GM12878 (cell line): ENCODE measurements at regions not wholly inside any gene's neighbourhood (a gene's known extent, or its start where the extent isn't known, plus 50 kb on each side); places are given as distances from the start of the nearest gene placed in this dataset.

Experiments
- ATAC-seq: fragments of 200-7000 bp; cut with Tn5 transposase; 3 replicates; pipeline ENCODE4 v1.9.1; 2020; ENCODE audit warnings: mild to moderate bottlenecking, moderate library complexity
- BruUV-seq: library from RNA; stranded (reverse); fragments of 400-500 nt; replicated peaks from 2 replicates; lab custom pipeline; 2021; lab: Mats Ljungman, UMichigan
- CTCF ChIA-PET: fragments of 300-600 bp; sonication (Branson Sonifier 250); formaldehyde crosslinking; extraction: SDS; loops from one replicate; lab custom pipeline; 2021; ENCODE audit warnings: inconsistent platforms; lab: Yijun Ruan, JAX
- POLR2A ChIA-PET: fragments of 350-600 bp; formaldehyde crosslinking; extraction: SDS; loops from one replicate; lab custom pipeline; 2021; ENCODE audit warnings: inconsistent platforms; lab: Charles Lee
- RAD21 ChIA-PET: fragments of 300-600 bp; sonication (Branson Sonifier 250); formaldehyde crosslinking; loops from one replicate; lab custom pipeline; 2023; ENCODE audit warnings: antibody characterized with exemption; ENCODE audit not compliant: unreplicated experiment; lab: Charles Lee
- SMC1A ChIA-PET: fragments of 300-600 bp; sonication (Branson Sonifier 250); formaldehyde crosslinking; loops from one replicate; lab custom pipeline; 2023; ENCODE audit not compliant: unreplicated experiment, uncharacterized antibody; lab: Charles Lee
- DNase-seq: peaks from one replicate; pipeline ENCODE4 v3.0.0-alpha.2; 2011; ENCODE audit warnings: low read depth, low spot score
- FAIRE-seq: peaks from 3 replicates; lab custom pipeline; 2011; peaks lifted over from hg19 to GRCh38; lab: Jason Lieb, UNC
- H2AFZ ChIP-seq: 2 replicates; pipeline ENCODE4 v1.6.0; 2011; ENCODE audit warnings: low read depth, low read length, control low read depth; ENCODE audit not compliant: control insufficient read depth
- H3K27ac ChIP-seq: 2 replicates; pipeline ENCODE4 v1.5.1; 2011; ENCODE audit warnings: control low read depth; ENCODE audit not compliant: control insufficient read depth, insufficient read depth
- H3K27me3 ChIP-seq, 2 experiments: replicated peaks in 1 of 2; 2 replicates each; pipeline versions ENCODE4 v1.6.0 to v1.6.1; 2011; ENCODE audit warnings: low read length in 1 of 2; ENCODE audit not compliant: control insufficient read depth in 2 of 2, insufficient read depth in 2 of 2
- H3K36me3 ChIP-seq, 2 experiments: 2 replicates each; pipeline ENCODE4 v1.5.1; 2011; ENCODE audit warnings: low read length in 1 of 2; ENCODE audit not compliant: control insufficient read depth in 2 of 2, insufficient read depth in 2 of 2
- H3K4me1 ChIP-seq: 2 replicates; pipeline ENCODE4 v1.6.1; 2011; ENCODE audit warnings: mild to moderate bottlenecking, low read length, moderate library complexity, mixed read lengths; ENCODE audit not compliant: control insufficient read depth, insufficient read depth
- H3K4me2 ChIP-seq: 2 replicates; pipeline ENCODE4 v1.6.0; 2011; ENCODE audit warnings: control low read depth; ENCODE audit not compliant: control insufficient read depth, insufficient read depth
- H3K4me3 ChIP-seq: fragments of 200-600 bp; sonication (generic); 2 replicates; pipeline ENCODE4 v1.5.1; 2016
- H3K79me2 ChIP-seq: 2 replicates; pipeline ENCODE4 v1.6.0; 2011; ENCODE audit warnings: low read length; ENCODE audit not compliant: control insufficient read depth, insufficient read depth
- H3K9ac ChIP-seq: 2 replicates; pipeline ENCODE4 v1.8.0; 2011; ENCODE audit warnings: low read length, control low read depth, mixed read lengths; ENCODE audit not compliant: control insufficient read depth, insufficient read depth
- H3K9me3 ChIP-seq: replicated peaks from 3 replicates; pipeline ENCODE4 v1.5.1; 2011; ENCODE audit warnings: mild to moderate bottlenecking, low read length; ENCODE audit not compliant: control insufficient read depth, insufficient read depth
- H4K20me1 ChIP-seq: 2 replicates; pipeline ENCODE4 v1.6.0; 2011; ENCODE audit not compliant: control insufficient read depth, insufficient read depth
- JUNB ChIP-seq: IDR thresholded peaks from 2 replicates; pipeline ENCODE4 v1.6.1; 2016; ENCODE audit warnings: antibody characterized with exemption, mild to moderate bottlenecking
- NFIC ChIP-seq: IDR thresholded peaks from 2 replicates; pipeline ENCODE4 v1.6.1; 2012; ENCODE audit warnings: low read depth, mild to moderate bottlenecking, inconsistent platforms, low read length, moderate library complexity
- SMC3 ChIP-seq: IDR thresholded peaks from 2 replicates; pipeline ENCODE4 v1.6.1; 2011; ENCODE audit warnings: low read length, improper control_type of control experiment, borderline replicate concordance
- SPI1 ChIP-seq: IDR thresholded peaks from 2 replicates; pipeline ENCODE4 v1.6.1; 2011; ENCODE audit warnings: low read depth, mild to moderate bottlenecking, low read length, moderate library complexity, borderline replicate concordance; ENCODE audit not compliant: insufficient read depth
- YY1 ChIP-seq: IDR thresholded peaks from 2 replicates; pipeline ENCODE4 v1.6.1; 2011; ENCODE audit warnings: low read depth, mild to moderate bottlenecking, low read length
- WGBS: methylation state at CpG from one replicate; pipeline ENCODE4 v1.1.6; 2016; ENCODE audit warnings: low lambda C conversion rate; ENCODE audit not compliant: insufficient replicate concordance, insufficient coverage; ENCODE audit errors: missing lambda C conversion rate; 5-methylcytosine and 5-hydroxymethylcytosine counted together
- in situ Hi-C: fragments of 300-500 bp; cut with MboI; formaldehyde crosslinking; loops from 9 replicates; pipeline ENCODE4 v1.14.3; 2018; ENCODE audit warnings: mixed read lengths
- intact Hi-C: fragments of 100-400 bp; cut with micrococcal nuclease; formaldehyde crosslinking; loops from one replicate; pipeline ENCODE4 v1.14.2; 2022; ENCODE audit not compliant: unreplicated experiment
- TF ChIP-seq, protein P1 (sequence below): IDR thresholded peaks from 2 replicates; pipeline ENCODE4 v1.6.1; 2011; ENCODE audit warnings: low read depth, mild to moderate bottlenecking, low read length, moderate library complexity, borderline replicate concordance; ENCODE audit errors: extremely low read depth
- TF ChIP-seq, protein P2 (sequence below), 3 experiments: IDR thresholded peaks in 2 of 3; conservative IDR thresholded peaks in 1 of 3; 2 replicates each; pipeline ENCODE4 v1.5.1; 2011; ENCODE audit warnings: low read depth in 3 of 3, low read length in 3 of 3, mild to moderate bottlenecking in 3 of 3, control low read depth in 2 of 3, moderate library complexity in 2 of 3, inconsistent platforms in 1 of 3, mixed read lengths in 1 of 3; ENCODE audit not compliant: control insufficient read depth in 2 of 3, insufficient read depth in 1 of 3; ENCODE audit errors: extremely low read depth in 1 of 3
- TF ChIP-seq, protein P3 (sequence below): IDR thresholded peaks from 2 replicates; pipeline ENCODE4 v1.6.1; 2011; ENCODE audit warnings: borderline replicate concordance, low read depth, mild to moderate bottlenecking, moderate library complexity, mixed read lengths, low read length; ENCODE audit not compliant: insufficient read depth; ENCODE audit errors: extremely low read length

DNA sequence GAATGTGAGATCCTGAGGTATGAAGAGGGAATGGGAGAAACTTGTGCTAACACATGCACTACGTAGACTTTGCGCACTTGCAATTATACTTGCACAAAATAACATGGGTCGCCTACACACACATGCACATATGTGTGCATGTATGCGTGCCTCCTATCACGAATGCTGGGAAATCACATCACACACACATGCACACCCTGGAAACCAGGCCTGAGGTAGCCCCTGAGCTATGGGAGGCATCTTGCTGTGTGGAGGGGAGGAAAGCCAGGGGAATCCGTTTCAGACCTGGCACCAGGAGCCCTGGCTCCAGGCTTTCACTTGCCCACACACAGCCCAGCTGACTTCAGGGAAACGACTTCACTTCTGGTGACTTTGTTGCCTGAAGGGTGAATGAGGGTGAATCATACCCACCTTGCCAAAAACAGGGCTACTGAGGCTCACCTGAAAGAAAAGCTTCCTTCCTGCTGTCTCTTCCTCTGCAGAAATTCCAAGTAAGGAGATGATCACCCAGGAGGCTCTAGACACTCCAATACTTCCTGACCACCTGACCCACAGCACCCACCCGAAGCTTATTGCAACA, 136.0 kb upstream of the NGF start:
- Histone ChIP-seq H3K9me3 (no peaks in the 10 kb centered on the region), H3K27ac (no peak overlapping the region), H3K4me2 (no peak overlapping the region), H3K4me3 (no peak overlapping the region), H3K9ac (no peak overlapping the region), H3K27me3 (no peaks in the 10 kb centered on the region), H3K79me2 (no peaks in the 10 kb centered on the region), H4K20me1 (no peaks in the 10 kb centered on the region; the same call in 1 of the 2 replicates), H2AFZ (no peak overlapping the region), H3K4me1 (no peaks in the 10 kb centered on the region), H3K36me3 (no peaks in the 10 kb centered on the region)
- in situ Hi-C loops (no loop called here), intact Hi-C loops (loop anchor here (10.0 kb wide), 1 partner anchor 121 kb away; no protein-coding TSS in a partner anchor)
- no peak for TF ChIP-seq NFIC
- no peak for TF ChIP-seq JUNB
- TF ChIP-seq, protein P1, sequence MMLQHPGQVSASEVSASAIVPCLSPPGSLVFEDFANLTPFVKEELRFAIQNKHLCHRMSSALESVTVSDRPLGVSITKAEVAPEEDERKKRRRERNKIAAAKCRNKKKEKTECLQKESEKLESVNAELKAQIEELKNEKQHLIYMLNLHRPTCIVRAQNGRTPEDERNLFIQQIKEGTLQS, result no peak
- RAD21 ChIA-PET, result no interaction called here
- POLR2A ChIA-PET, result no interaction called here
- FAIRE-seq, result no peak
- BruUV-seq, result no TSS peak
- CTCF ChIA-PET, result interaction anchor here (1.3 kb wide), 1 partner anchor 336 kb away, joined by 3 read pairs; no protein-coding TSS in a partner anchor
- 31% methylated on average over 8 of the region's 8 CpGs for WGBS
- DNase-seq, result no peak
- ATAC-seq, result no peak
- SMC1A ChIA-PET, result no interaction called here

DNA sequence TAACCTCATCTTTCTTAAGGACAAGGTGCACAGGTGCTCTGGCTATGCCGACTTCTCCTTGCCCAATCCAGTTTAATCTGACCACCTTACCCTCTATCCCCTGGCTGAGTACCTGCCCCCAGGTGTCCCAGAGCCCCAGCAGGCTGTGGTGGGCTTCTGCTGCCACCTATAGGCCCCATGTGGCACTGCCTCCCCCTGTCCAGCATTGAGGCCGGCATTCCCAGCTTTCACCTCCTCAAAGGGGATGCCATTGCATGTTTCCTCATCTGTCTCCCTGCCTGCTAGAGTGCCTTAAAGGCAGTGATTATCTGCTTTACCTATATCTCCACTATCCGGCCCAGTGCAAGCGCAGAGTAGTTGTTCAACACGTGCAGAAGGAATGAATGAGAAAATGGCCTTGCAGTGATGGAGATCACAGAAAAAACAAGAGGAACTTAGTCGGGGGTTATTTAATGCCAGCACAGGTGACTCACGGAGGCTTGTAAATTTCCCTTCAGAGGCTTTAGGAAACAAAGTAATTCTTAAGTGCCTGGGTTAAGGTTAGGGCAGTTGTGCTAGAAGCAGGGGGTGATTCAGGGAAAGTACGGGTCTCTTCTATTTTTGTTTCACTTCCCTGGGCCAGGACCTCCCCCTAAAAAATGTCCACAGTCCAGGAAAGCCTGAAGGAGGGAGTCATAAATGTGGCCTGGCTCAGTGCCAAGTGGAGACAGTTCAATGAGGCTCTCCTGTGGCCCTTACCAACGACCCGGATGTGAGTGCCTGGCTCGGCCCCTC, 131.8 kb upstream of the NGF start:
- H3K4me2 ChIP-seq, result no peak overlapping the region
- intact Hi-C loops, result loop anchor here (1.0 to 10.0 kb wide), 3 partner anchors 125 to 331 kb away; no protein-coding TSS in a partner anchor
- H3K27me3 ChIP-seq, result no peaks in the 10 kb centered on the region
- no TSS peak for BruUV-seq
- no peaks in the 10 kb centered on the region for H3K36me3 ChIP-seq
- CTCF ChIA-PET, result interaction anchor here (0.6 to 3.7 kb wide), 10 partner anchors 49 to 829 kb away, joined by 3 to 55 read pairs (median 3); no protein-coding TSS in a partner anchor
- H3K9me3 ChIP-seq, result no peaks in the 10 kb centered on the region
- in situ Hi-C loops, result loop anchor here (5.0 kb wide), 1 partner anchor 333 kb away; no protein-coding TSS in a partner anchor
- SMC1A ChIA-PET, result interaction anchor here (0.6 to 1.5 kb wide), 5 partner anchors 21 to 330 kb away, joined by 3 to 6 read pairs (median 4); no protein-coding TSS in a partner anchor
- H3K79me2 ChIP-seq, result no peaks in the 10 kb centered on the region
- no peak overlapping the region for H2AFZ ChIP-seq
- no peak overlapping the region for H3K27ac ChIP-seq
- RAD21 ChIA-PET, result interaction anchor here (0.6 to 1.4 kb wide), 3 partner anchors 194 to 333 kb away, joined by 3 to 5 read pairs (median 3); no protein-coding TSS in a partner anchor
- H4K20me1 ChIP-seq, result no peaks in the 10 kb centered on the region; the same call in 1 of the 2 replicates
- WGBS, result 16% methylated on average over 11 of the region's 11 CpGs
- peak; percentile 88 for ATAC-seq
- no peaks in the 10 kb centered on the region for H3K4me1 ChIP-seq
- POLR2A ChIA-PET, result interaction anchor here (0.7 kb wide), 1 partner anchor 356 kb away, joined by 4 read pairs; no protein-coding TSS in a partner anchor
- H3K4me3 ChIP-seq, result no peak overlapping the region
- DNase-seq, result no peak
- no peak for FAIRE-seq
- no peak overlapping the region for H3K9ac ChIP-seq
- TF ChIP-seq, protein P2, sequence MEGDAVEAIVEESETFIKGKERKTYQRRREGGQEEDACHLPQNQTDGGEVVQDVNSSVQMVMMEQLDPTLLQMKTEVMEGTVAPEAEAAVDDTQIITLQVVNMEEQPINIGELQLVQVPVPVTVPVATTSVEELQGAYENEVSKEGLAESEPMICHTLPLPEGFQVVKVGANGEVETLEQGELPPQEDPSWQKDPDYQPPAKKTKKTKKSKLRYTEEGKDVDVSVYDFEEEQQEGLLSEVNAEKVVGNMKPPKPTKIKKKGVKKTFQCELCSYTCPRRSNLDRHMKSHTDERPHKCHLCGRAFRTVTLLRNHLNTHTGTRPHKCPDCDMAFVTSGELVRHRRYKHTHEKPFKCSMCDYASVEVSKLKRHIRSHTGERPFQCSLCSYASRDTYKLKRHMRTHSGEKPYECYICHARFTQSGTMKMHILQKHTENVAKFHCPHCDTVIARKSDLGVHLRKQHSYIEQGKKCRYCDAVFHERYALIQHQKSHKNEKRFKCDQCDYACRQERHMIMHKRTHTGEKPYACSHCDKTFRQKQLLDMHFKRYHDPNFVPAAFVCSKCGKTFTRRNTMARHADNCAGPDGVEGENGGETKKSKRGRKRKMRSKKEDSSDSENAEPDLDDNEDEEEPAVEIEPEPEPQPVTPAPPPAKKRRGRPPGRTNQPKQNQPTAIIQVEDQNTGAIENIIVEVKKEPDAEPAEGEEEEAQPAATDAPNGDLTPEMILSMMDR (IDR thresholded peaks at IDR 0.05 in 2 of 3, conservative IDR thresholded peaks at IDR 0.05 in 1 of 3; ENCODE audit: control insufficient read depth in 2 of 3, extremely low read depth in 1 of 3, insufficient read depth in 1 of 3, low read depth in 3 of 3, low read length in 3 of 3), result peak; percentile 81 to 91 (median 90)
- TF ChIP-seq SMC3 (peak; percentile 50; the same call in 1 of the 2 replicates), SPI1 (0 out of 2 replicates have a peak, but pooled peaks have one; percentile 13), YY1 (0 out of 2 replicates have a peak, but pooled peaks have one; percentile 45)
- TF ChIP-seq, protein P3, sequence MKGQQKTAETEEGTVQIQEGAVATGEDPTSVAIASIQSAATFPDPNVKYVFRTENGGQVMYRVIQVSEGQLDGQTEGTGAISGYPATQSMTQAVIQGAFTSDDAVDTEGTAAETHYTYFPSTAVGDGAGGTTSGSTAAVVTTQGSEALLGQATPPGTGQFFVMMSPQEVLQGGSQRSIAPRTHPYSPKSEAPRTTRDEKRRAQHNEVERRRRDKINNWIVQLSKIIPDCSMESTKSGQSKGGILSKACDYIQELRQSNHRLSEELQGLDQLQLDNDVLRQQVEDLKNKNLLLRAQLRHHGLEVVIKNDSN, result no peak
